ENCODE measurements at regions not wholly inside any gene's neighbourhood (a gene's known extent, or its start where the extent isn't known, plus 50 kb on each side); places are given as distances from the start of the nearest gene placed in this dataset.

- DNase-seq (ENCODE audit: low read depth): no peak
- TF ChIP-seq CTCF (conservative IDR thresholded peaks at IDR 0.05; ENCODE audit: low read depth, low read length): no peak
- no peak overlapping the region for H3K4me3 ChIP-seq (ENCODE audit: low read depth, low read length)
Observed at GRCh38 chr2:116211719-116212118, 1602.8 kb upstream of the DDX18 start.

GRCh38 chr2:116222793-116223192, 1591.7 kb upstream of the DDX18 start:
- no peak for DNase-seq (ENCODE audit: low read depth)
- H3K4me3 ChIP-seq (ENCODE audit: low read depth, low read length): no peak overlapping the region
- no peak for TF ChIP-seq CTCF (conservative IDR thresholded peaks at IDR 0.05; ENCODE audit: low read depth, low read length)

GRCh38 chr2:116223912-116224311, 1590.6 kb upstream of the DDX18 start:
- TF ChIP-seq CTCF (conservative IDR thresholded peaks at IDR 0.05; ENCODE audit: low read depth, low read length): no peak
- no peak overlapping the region for H3K4me3 ChIP-seq (ENCODE audit: low read depth, low read length)
- DNase-seq (ENCODE audit: low read depth): no peak

- DNase-seq (ENCODE audit: low read depth): no peak
- no peak for TF ChIP-seq CTCF (conservative IDR thresholded peaks at IDR 0.05; ENCODE audit: low read depth, low read length)
- H3K4me3 ChIP-seq (ENCODE audit: low read depth, low read length): no peak overlapping the region
Observed at GRCh38 chr2:116224610-116225009, 1589.9 kb upstream of the DDX18 start.

- DNase-seq (ENCODE audit: low read depth): no peak
- TF ChIP-seq CTCF (conservative IDR thresholded peaks at IDR 0.05; ENCODE audit: low read depth, low read length): no peak
- no peak overlapping the region for H3K4me3 ChIP-seq (ENCODE audit: low read depth, low read length)
Observed at GRCh38 chr2:116238511-116238910, 1576.0 kb upstream of the DDX18 start.

GRCh38 chr2:116250376-116250775, 1564.1 kb upstream of the DDX18 start:
- DNase-seq (ENCODE audit: low read depth): no peak

More at GRCh38 chr2:116250376-116250775, 1564.1 kb upstream of the DDX18 start:
- no peak overlapping the region for H3K4me3 ChIP-seq (ENCODE audit: low read depth, low read length)
- TF ChIP-seq CTCF (conservative IDR thresholded peaks at IDR 0.05; ENCODE audit: low read depth, low read length): no peak

All from epithelial cell of proximal tubule (primary cell).